ENCODE measurements at regions not wholly inside any gene's neighbourhood (a gene's known extent, or its start where the extent isn't known, plus 50 kb on each side); places are given as distances from the start of the nearest gene placed in this dataset.

- Mint-ChIP-seq H3K27ac (no peak overlapping the region), H3K9me3 (no peaks in the 10 kb centered on the region), H3K36me3 (no peaks in the 10 kb centered on the region)
- DNase-seq (ENCODE audit: low spot score in 2 of 2) (no peak), ATAC-seq (peak in 1 of 2 donors; percentile 41)
These were observed 393.7 kb downstream of the ETS1 start for GRCh38 chr11:128193615-128194014.

GRCh38 chr11:128190312-128190711, 397.0 kb downstream of the ETS1 start:
- H3K36me3 Mint-ChIP-seq, result peaks cover 8 to 15% of the 10 kb centered on the region in 2 donors
- DNase-seq (ENCODE audit: low spot score in 2 of 2), result no peak
- H3K9me3 Mint-ChIP-seq, result peaks cover 7% of the 10 kb centered on the region in 2 donors
- ATAC-seq, result peak in 1 of 2 donors; percentile 77
- H3K27ac Mint-ChIP-seq, result no peak overlapping the region

- Mint-ChIP-seq H3K9me3 (peaks cover 12% of the 10 kb centered on the region in 2 donors), H3K27ac (no peak overlapping the region), H3K36me3 (peaks cover 13 to 20% of the 10 kb centered on the region in 2 donors)
- ATAC-seq (no peak), DNase-seq (ENCODE audit: low spot score in 2 of 2) (no peak)
These were observed 397.5 kb downstream of the ETS1 start for GRCh38 chr11:128189823-128190222.

- Mint-ChIP-seq H3K36me3 (peaks cover 15 to 29% of the 10 kb centered on the region in 2 donors), H3K9me3 (peaks cover 18 to 21% of the 10 kb centered on the region in 2 donors), H3K27ac (no peak overlapping the region)
- ATAC-seq, result no peak
- DNase-seq (ENCODE audit: low spot score in 2 of 2), result no peak
These were observed 398.9 kb downstream of the ETS1 start for GRCh38 chr11:128188346-128189004.

- Mint-ChIP-seq H3K9me3 (peaks cover 18 to 21% of the 10 kb centered on the region in 2 donors), H3K36me3 (peaks cover 15 to 29% of the 10 kb centered on the region in 2 donors), H3K27ac (no peak overlapping the region)
- ATAC-seq, result no peak
- DNase-seq (ENCODE audit: low spot score in 2 of 2), result no peak
These were observed 399.5 kb downstream of the ETS1 start for GRCh38 chr11:128187835-128188234.

- Mint-ChIP-seq H3K9me3 (peaks cover 18 to 21% of the 10 kb centered on the region in 2 donors), H3K36me3 (peaks cover 15 to 29% of the 10 kb centered on the region in 2 donors), H3K27ac (no peak overlapping the region)
- DNase-seq (ENCODE audit: low spot score in 2 of 2), result no peak
- no peak for ATAC-seq
These were observed 400.0 kb downstream of the ETS1 start for GRCh38 chr11:128187377-128187776.

- peaks cover 18 to 21% of the 10 kb centered on the region in 2 donors for H3K9me3 Mint-ChIP-seq
- DNase-seq (ENCODE audit: low spot score in 2 of 2) (no peak), ATAC-seq (peak in 1 of 2 donors; percentile 54)
- H3K36me3 Mint-ChIP-seq, result peaks cover 15 to 29% of the 10 kb centered on the region in 2 donors
- no peak overlapping the region for H3K27ac Mint-ChIP-seq
These were observed 402.4 kb downstream of the ETS1 start for GRCh38 chr11:128184981-128185380.

GRCh38 chr11:128182844-128183243, 404.5 kb downstream of the ETS1 start:
- peaks cover 15 to 29% of the 10 kb centered on the region in 2 donors for H3K36me3 Mint-ChIP-seq
- peaks cover 18 to 21% of the 10 kb centered on the region in 2 donors for H3K9me3 Mint-ChIP-seq
- no peak for DNase-seq (ENCODE audit: low spot score in 2 of 2)
- no peak overlapping the region for H3K27ac Mint-ChIP-seq
- ATAC-seq, result peak in 1 of 2 donors; percentile 74

GRCh38 chr11:128181984-128182383, 405.4 kb downstream of the ETS1 start:
- H3K27ac Mint-ChIP-seq, result no peak overlapping the region
- DNase-seq (ENCODE audit: low spot score in 2 of 2) (no peak), ATAC-seq (no peak)
- H3K9me3 Mint-ChIP-seq, result peaks cover 18 to 21% of the 10 kb centered on the region in 2 donors
- peaks cover 15 to 29% of the 10 kb centered on the region in 2 donors for H3K36me3 Mint-ChIP-seq

- no peak for DNase-seq (ENCODE audit: low spot score in 2 of 2)
- ATAC-seq, result no peak
- H3K27ac Mint-ChIP-seq, result no peak overlapping the region
- peaks cover 15 to 22% of the 10 kb centered on the region in 2 donors for H3K36me3 Mint-ChIP-seq
- H3K9me3 Mint-ChIP-seq, result peaks cover 18 to 21% of the 10 kb centered on the region in 2 donors
These were observed 406.3 kb downstream of the ETS1 start for GRCh38 chr11:128181088-128181480.

- no peak overlapping the region for H3K27ac Mint-ChIP-seq
- H3K36me3 Mint-ChIP-seq, result peaks cover 10 to 17% of the 10 kb centered on the region in 2 donors
- no peak for ATAC-seq
- H3K9me3 Mint-ChIP-seq, result peaks cover 13 to 16% of the 10 kb centered on the region in 2 donors
- DNase-seq (ENCODE audit: low spot score in 2 of 2), result no peak
These were observed 406.8 kb downstream of the ETS1 start for GRCh38 chr11:128180441-128181087.

GRCh38 chr11:128179512-128179911, 407.8 kb downstream of the ETS1 start:
- H3K36me3 Mint-ChIP-seq, result peaks cover 0 to 6% of the 10 kb centered on the region in 2 donors
- ATAC-seq, result no peak
- H3K27ac Mint-ChIP-seq, result no peak overlapping the region
- no peak for DNase-seq (ENCODE audit: low spot score in 2 of 2)
- H3K9me3 Mint-ChIP-seq, result peaks cover 6% of the 10 kb centered on the region in 2 donors

GRCh38 chr11:128179039-128179438, 408.3 kb downstream of the ETS1 start:
- DNase-seq (ENCODE audit: low spot score in 2 of 2), result no peak
- ATAC-seq, result no peak
- Mint-ChIP-seq H3K36me3 (peaks cover 0 to 1% of the 10 kb centered on the region in 2 donors), H3K27ac (no peak overlapping the region), H3K9me3 (peaks cover 1% of the 10 kb centered on the region in 2 donors)

- DNase-seq (ENCODE audit: low spot score in 2 of 2), result no peak
- no peaks in the 10 kb centered on the region for H3K36me3 Mint-ChIP-seq
- no peaks in the 10 kb centered on the region for H3K9me3 Mint-ChIP-seq
- no peak for ATAC-seq
- H3K27ac Mint-ChIP-seq, result no peak overlapping the region
These were observed 412.7 kb downstream of the ETS1 start for GRCh38 chr11:128174465-128175291.

GRCh38 chr11:128172046-128172878, 415.1 kb downstream of the ETS1 start:
- ATAC-seq (peak; percentile 74 to 81), DNase-seq (ENCODE audit: low spot score in 2 of 2) (peak; percentile 73 to 88)
- Mint-ChIP-seq H3K27ac (no peak overlapping the region), H3K9me3 (no peaks in the 10 kb centered on the region), H3K36me3 (no peaks in the 10 kb centered on the region)

- Mint-ChIP-seq H3K9me3 (no peaks in the 10 kb centered on the region), H3K36me3 (no peaks in the 10 kb centered on the region), H3K27ac (no peak overlapping the region)
- peak in 1 of 2 donors; percentile 38 for ATAC-seq
- no peak for DNase-seq (ENCODE audit: low spot score in 2 of 2)
These were observed 415.9 kb downstream of the ETS1 start for GRCh38 chr11:128171506-128171905.

Data from activated naive CD4-positive, alpha-beta T cell treated with anti-CD3 and anti-CD28 coated beads, Interleukin-2, amount 50 U/mL, for 72 hours (primary cell).